NCI-H1436 treated with DMSO at 0.1 percent for 48 hours (cell line): ENCODE measurements at regions not wholly inside any gene's neighbourhood (a gene's known extent, or its start where the extent isn't known, plus 50 kb on each side); places are given as distances from the start of the nearest gene placed in this dataset.

ENCODE experiments used
- DNase-seq: peaks from one replicate; lab custom pipeline; 2025; lab: John Stamatoyannopoulos, UW

- no peak for DNase-seq
These were observed 555.8 kb downstream of the PKHD1 start for GRCh38 chr6:51531623-51532022.

- DNase-seq = no peak
These were observed 553.5 kb downstream of the PKHD1 start for GRCh38 chr6:51533962-51534361.

- no peak for DNase-seq
These were observed 552.1 kb downstream of the PKHD1 start for GRCh38 chr6:51535327-51535726.

GRCh38 chr6:51536728-51537127, 550.7 kb downstream of the PKHD1 start:
- DNase-seq = no peak

GRCh38 chr6:51541847-51542246, 545.6 kb downstream of the PKHD1 start:
- no peak for DNase-seq

GRCh38 chr6:51542475-51542874, 544.9 kb downstream of the PKHD1 start:
- no peak for DNase-seq

- no peak for DNase-seq
These were observed 537.2 kb downstream of the PKHD1 start for GRCh38 chr6:51550243-51550642.

- DNase-seq = no peak
These were observed 535.0 kb downstream of the PKHD1 start for GRCh38 chr6:51552435-51552834.

GRCh38 chr6:51553246-51554015, 534.0 kb downstream of the PKHD1 start:
- no peak for DNase-seq

GRCh38 chr6:51554029-51554428, 533.4 kb downstream of the PKHD1 start:
- DNase-seq = no peak

GRCh38 chr6:51559059-51559458, 528.4 kb downstream of the PKHD1 start:
- DNase-seq = no peak

GRCh38 chr6:51562198-51562597, 525.2 kb downstream of the PKHD1 start:
- no peak for DNase-seq
